GM19193 (cell line): ENCODE measurements at regions not wholly inside any gene's neighbourhood (a gene's known extent, or its start where the extent isn't known, plus 50 kb on each side); places are given as distances from the start of the nearest gene placed in this dataset.

ENCODE experiments used
- POLR2A ChIP-seq: IDR thresholded peaks from 4 replicates; pipeline ENCODE4 v1.6.1; 2011; ENCODE audit not compliant: insufficient read depth, insufficient read length; ENCODE audit errors: extremely low read depth

- TF ChIP-seq POLR2A, result no peak
These were observed 151.0 kb downstream of the DLEU7 start for GRCh38 chr13:50692396-50692915.

- no peak for TF ChIP-seq POLR2A
These were observed 149.8 kb downstream of the DLEU7 start for GRCh38 chr13:50693727-50694126.

DNA sequence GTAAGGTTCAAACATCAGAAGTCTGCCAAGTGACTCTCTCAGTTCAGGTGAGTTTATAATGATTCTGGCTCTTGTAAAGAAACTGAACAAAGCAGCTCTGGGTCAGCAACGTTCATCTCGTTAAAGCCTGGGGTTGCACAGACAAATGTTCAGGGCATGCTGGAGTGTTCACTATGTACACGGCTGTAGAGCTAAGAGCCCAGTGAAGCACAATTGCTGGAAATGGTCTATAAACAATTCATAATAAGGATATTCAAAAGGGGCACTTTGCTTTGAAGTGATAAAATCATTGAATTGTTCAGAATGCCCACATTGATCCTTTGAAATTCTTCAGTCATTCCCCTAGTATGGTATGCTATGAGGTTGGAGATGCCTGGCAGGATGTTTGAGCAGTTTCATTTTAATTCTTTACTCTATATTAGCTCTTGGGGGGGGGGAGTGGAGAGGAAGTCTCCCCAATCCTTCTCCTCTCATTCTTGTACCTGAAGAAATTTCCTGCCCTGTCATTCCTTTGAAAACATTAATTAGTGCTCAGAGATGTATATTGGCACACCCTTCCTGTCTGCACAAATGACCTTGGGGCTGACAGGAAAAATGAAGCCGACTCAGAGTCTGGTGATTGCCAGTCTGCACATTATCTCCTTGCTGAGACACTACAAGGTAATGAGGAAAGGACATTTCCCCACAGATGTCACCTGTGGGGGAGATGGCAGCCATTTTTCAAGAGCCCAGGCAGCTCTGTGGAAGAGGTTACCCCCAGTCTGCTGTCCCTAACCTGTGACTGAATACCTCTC is 145.5 kb downstream of the DLEU7 start:
- no peak for TF ChIP-seq POLR2A

GRCh38 chr13:50699874-50700663 is 143.4 kb downstream of the DLEU7 start:
- no peak for TF ChIP-seq POLR2A

DNA sequence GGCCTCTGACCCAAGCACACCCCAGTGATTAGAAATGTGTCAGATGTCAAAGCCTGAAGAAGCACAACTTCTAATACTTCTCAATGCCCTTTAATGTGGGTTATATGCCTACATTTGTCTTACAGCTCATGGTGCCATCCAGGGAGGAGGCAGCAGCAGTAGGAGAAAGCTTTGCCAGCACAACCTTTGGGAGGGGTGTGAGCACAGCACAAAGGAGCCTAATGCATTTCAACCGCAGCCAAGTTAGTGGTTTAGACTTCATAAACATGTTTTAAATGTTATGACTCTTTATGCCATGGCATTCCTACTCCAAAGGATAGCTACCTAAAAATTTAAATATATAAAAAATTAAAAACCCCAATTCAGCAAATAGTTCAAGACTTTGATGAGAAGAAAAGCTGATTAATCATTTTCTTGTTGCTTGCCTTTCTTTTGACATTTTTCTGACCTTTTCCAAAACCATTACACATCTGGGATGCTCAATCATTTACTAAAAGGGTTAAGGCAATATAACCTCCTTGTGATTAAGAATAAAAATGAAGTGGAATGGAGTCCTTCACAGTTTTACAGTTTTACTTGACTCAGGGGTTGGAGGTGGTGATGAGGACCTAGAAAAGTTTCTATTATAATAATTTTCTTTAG is 142.7 kb downstream of the DLEU7 start:
- TF ChIP-seq POLR2A, result no peak

GRCh38 chr13:50701469-50701868 is 142.0 kb downstream of the DLEU7 start:
- TF ChIP-seq POLR2A, result no peak

DNA sequence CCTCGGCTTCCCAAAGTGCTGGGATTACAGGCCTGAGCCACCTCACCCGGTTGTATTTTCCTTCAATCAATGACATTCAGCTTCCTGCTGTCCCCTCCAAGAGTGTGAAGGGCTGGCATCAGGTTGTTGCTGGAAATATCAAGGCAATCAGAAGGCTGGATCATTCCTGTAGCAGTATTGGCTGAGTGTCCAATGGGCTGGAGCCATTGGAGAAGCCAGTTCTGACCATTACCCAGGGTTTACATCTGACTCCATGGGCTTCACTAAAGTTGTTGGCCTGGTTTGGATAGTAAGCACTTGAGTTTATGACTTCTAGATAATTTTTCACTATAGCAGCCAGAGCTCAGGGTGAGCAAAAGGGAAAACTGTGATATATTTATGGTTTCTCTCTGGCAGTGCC is 137.0 kb downstream of the DLEU7 start:
- no peak for TF ChIP-seq POLR2A

GRCh38 chr13:50707628-50708027 is 135.9 kb downstream of the DLEU7 start:
- no peak for TF ChIP-seq POLR2A

- no peak for TF ChIP-seq POLR2A
These were observed 135.0 kb downstream of the DLEU7 start for GRCh38 chr13:50708461-50708860.

- no peak for TF ChIP-seq POLR2A
These were observed 134.4 kb downstream of the DLEU7 start for GRCh38 chr13:50709058-50709457.

- no peak for TF ChIP-seq POLR2A
These were observed 132.2 kb downstream of the DLEU7 start for GRCh38 chr13:50711131-50711815.

DNA sequence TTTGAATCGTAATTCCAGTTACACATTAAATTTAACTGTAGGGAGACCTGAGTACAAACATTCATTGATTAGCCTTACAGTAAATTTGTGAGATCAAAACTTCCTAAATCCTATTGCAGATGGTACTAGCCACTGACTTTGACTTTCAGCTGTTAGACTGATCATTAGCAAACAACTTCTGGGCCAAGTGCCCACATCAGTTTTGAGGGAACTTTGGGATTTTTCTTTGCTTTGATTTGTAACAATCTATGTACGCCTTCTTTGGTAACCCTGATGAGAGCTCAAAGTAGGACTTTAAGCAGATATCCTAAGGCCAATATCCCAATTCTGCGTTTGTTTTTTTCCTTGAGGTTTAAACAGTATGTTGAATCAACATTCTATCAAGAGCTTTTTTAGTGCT is 131.5 kb downstream of the DLEU7 start:
- TF ChIP-seq POLR2A, result no peak

DNA sequence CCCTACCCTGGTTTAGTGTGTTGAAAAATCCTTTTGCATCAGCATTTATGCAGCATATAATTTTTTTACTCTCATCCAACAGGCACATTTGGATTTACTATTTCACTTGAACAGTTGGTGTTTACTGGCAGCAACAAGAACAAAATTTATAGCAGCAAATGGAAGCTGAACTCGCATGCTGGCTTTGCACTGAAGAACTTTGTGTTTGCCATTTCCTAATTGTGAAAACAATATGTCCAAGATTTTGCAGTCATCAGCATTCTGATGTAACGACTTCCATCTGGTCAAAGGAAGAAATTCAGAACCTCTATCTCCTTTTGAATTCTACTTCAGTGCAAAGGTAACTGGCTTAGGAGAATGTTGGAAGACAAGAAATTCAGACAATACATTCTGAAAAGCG is 131.0 kb downstream of the DLEU7 start:
- TF ChIP-seq POLR2A, result no peak

DNA sequence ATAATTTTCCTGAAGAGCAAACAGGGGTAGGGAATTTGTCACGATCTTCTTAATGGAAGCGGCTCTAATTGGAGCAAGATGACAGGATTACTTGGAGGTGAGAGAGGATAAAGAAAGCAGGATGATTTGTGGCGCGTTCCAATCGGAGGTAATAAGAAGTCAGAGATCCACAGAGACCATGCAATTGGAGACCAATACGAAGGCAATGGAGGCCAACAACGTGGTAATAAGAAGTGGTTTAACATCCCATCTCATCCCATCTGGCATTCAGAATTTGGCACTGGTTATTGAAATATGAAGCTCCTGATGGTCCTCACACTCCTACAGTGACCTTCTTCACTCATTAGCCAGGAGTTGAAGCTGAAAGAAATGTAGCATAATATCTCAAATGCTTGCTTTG is 130.6 kb downstream of the DLEU7 start:
- TF ChIP-seq POLR2A, result no peak
